ENCODE measurements at regions not wholly inside any gene's neighbourhood (a gene's known extent, or its start where the extent isn't known, plus 50 kb on each side); places are given as distances from the start of the nearest gene placed in this dataset.

GRCh38 chr4:171281359-171281758, 531.8 kb upstream of the GALNTL6 start:
- TF ChIP-seq CTCF (IDR thresholded peaks at IDR 0.05; ENCODE audit: poor library complexity, severe bottlenecking) (no peak), POLR2AphosphoS5 (IDR thresholded peaks at IDR 0.05) (peak; percentile 90)
